Activated T-helper 17 cell treated with anti-CD3 and anti-CD28 coated beads, Interleukin-2, amount 50 U/mL, for 72 hours (primary cell): ENCODE measurements at regions not wholly inside any gene's neighbourhood (a gene's known extent, or its start where the extent isn't known, plus 50 kb on each side); places are given as distances from the start of the nearest gene placed in this dataset.

Source experiments
- ATAC-seq: fragments of 150-1000 bp; cut with Tn5 transposase; replicated peaks from 2 replicates; pipeline ENCODE4 v1.10.0; 2021; ENCODE audit warnings: mild to moderate bottlenecking, moderate library complexity
- H3K27ac Mint-ChIP-seq: one replicate; pipeline ENCODE4 v1.8.0; 2022; ENCODE audit warnings: mixed read lengths
- H3K27me3 Mint-ChIP-seq: one replicate; pipeline ENCODE4 v1.8.0; 2022; ENCODE audit warnings: mixed read lengths
- H3K36me3 Mint-ChIP-seq: one replicate; pipeline ENCODE4 v1.8.0; 2022; ENCODE audit warnings: low read depth, mild to moderate bottlenecking, mixed read lengths
- H3K4me1 Mint-ChIP-seq: one replicate; pipeline ENCODE4 v1.8.0; 2022; ENCODE audit warnings: mixed read lengths
- H3K4me3 Mint-ChIP-seq: one replicate; pipeline ENCODE4 v1.8.0; 2022; ENCODE audit warnings: mild to moderate bottlenecking, mixed read lengths
- H3K9me3 Mint-ChIP-seq: one replicate; pipeline ENCODE4 v1.8.0; 2022; ENCODE audit warnings: mixed read lengths

GRCh38 chr7:9939176-9939575, 1034.5 kb upstream of the PHF14 start:
- Mint-ChIP-seq H3K9me3 (no peaks in the 10 kb centered on the region), H3K4me3 (no peak overlapping the region), H3K36me3 (no peaks in the 10 kb centered on the region), H3K27ac (no peak overlapping the region), H3K27me3 (no peaks in the 10 kb centered on the region), H3K4me1 (no peaks in the 10 kb centered on the region)
- ATAC-seq, result no peak

- H3K27ac Mint-ChIP-seq, result no peak overlapping the region
- no peaks in the 10 kb centered on the region for H3K27me3 Mint-ChIP-seq
- no peaks in the 10 kb centered on the region for H3K36me3 Mint-ChIP-seq
- H3K4me1 Mint-ChIP-seq, result no peaks in the 10 kb centered on the region
- peaks cover 14% of the 10 kb centered on the region for H3K9me3 Mint-ChIP-seq
- ATAC-seq, result no peak
- H3K4me3 Mint-ChIP-seq, result no peak overlapping the region
These were observed 1028.5 kb upstream of the PHF14 start for GRCh38 chr7:9945131-9945530.

GRCh38 chr7:9945857-9946256, 1027.8 kb upstream of the PHF14 start:
- H3K27ac Mint-ChIP-seq, result no peak overlapping the region
- H3K36me3 Mint-ChIP-seq, result no peaks in the 10 kb centered on the region
- peaks cover 14% of the 10 kb centered on the region for H3K9me3 Mint-ChIP-seq
- no peaks in the 10 kb centered on the region for H3K27me3 Mint-ChIP-seq
- no peaks in the 10 kb centered on the region for H3K4me1 Mint-ChIP-seq
- no peak overlapping the region for H3K4me3 Mint-ChIP-seq
- no peak for ATAC-seq

- Mint-ChIP-seq H3K27me3 (no peaks in the 10 kb centered on the region), H3K9me3 (peaks cover 7% of the 10 kb centered on the region), H3K27ac (no peak overlapping the region), H3K36me3 (no peaks in the 10 kb centered on the region), H3K4me1 (no peaks in the 10 kb centered on the region), H3K4me3 (no peak overlapping the region)
- no peak for ATAC-seq
These were observed 1018.5 kb upstream of the PHF14 start for GRCh38 chr7:9955138-9955537.

GRCh38 chr7:9958486-9958885, 1015.2 kb upstream of the PHF14 start:
- H3K36me3 Mint-ChIP-seq, result no peaks in the 10 kb centered on the region
- no peaks in the 10 kb centered on the region for H3K4me1 Mint-ChIP-seq
- no peaks in the 10 kb centered on the region for H3K27me3 Mint-ChIP-seq
- no peak overlapping the region for H3K27ac Mint-ChIP-seq
- ATAC-seq, result no peak
- H3K9me3 Mint-ChIP-seq, result peaks cover 12% of the 10 kb centered on the region
- H3K4me3 Mint-ChIP-seq, result no peak overlapping the region

- no peaks in the 10 kb centered on the region for H3K36me3 Mint-ChIP-seq
- peaks cover 12% of the 10 kb centered on the region for H3K9me3 Mint-ChIP-seq
- H3K27me3 Mint-ChIP-seq, result no peaks in the 10 kb centered on the region
- ATAC-seq, result no peak
- H3K4me3 Mint-ChIP-seq, result no peak overlapping the region
- no peaks in the 10 kb centered on the region for H3K4me1 Mint-ChIP-seq
- no peak overlapping the region for H3K27ac Mint-ChIP-seq
These were observed 1013.2 kb upstream of the PHF14 start for GRCh38 chr7:9960460-9960859.

- Mint-ChIP-seq H3K9me3 (peaks cover 10% of the 10 kb centered on the region), H3K27ac (no peak overlapping the region), H3K4me1 (no peaks in the 10 kb centered on the region), H3K36me3 (no peaks in the 10 kb centered on the region), H3K27me3 (no peaks in the 10 kb centered on the region), H3K4me3 (no peak overlapping the region)
- no peak for ATAC-seq
These were observed 1012.3 kb upstream of the PHF14 start for GRCh38 chr7:9961161-9961922.

- Mint-ChIP-seq H3K27me3 (no peaks in the 10 kb centered on the region), H3K4me3 (no peak overlapping the region), H3K9me3 (peaks cover 11% of the 10 kb centered on the region), H3K4me1 (no peaks in the 10 kb centered on the region), H3K27ac (no peak overlapping the region), H3K36me3 (no peaks in the 10 kb centered on the region)
- no peak for ATAC-seq
These were observed 1010.9 kb upstream of the PHF14 start for GRCh38 chr7:9962742-9963141.

GRCh38 chr7:9978106-9979064, 995.3 kb upstream of the PHF14 start:
- Mint-ChIP-seq H3K27me3 (no peaks in the 10 kb centered on the region), H3K4me3 (no peak overlapping the region), H3K36me3 (no peaks in the 10 kb centered on the region), H3K9me3 (no peaks in the 10 kb centered on the region), H3K4me1 (no peaks in the 10 kb centered on the region), H3K27ac (no peak overlapping the region)
- ATAC-seq, result no peak

- no peaks in the 10 kb centered on the region for H3K4me1 Mint-ChIP-seq
- no peaks in the 10 kb centered on the region for H3K36me3 Mint-ChIP-seq
- H3K4me3 Mint-ChIP-seq, result no peak overlapping the region
- ATAC-seq, result no peak
- peaks cover 4% of the 10 kb centered on the region for H3K9me3 Mint-ChIP-seq
- no peak overlapping the region for H3K27ac Mint-ChIP-seq
- no peaks in the 10 kb centered on the region for H3K27me3 Mint-ChIP-seq
These were observed 991.8 kb upstream of the PHF14 start for GRCh38 chr7:9981742-9982349.

- no peak for ATAC-seq
- Mint-ChIP-seq H3K9me3 (peaks cover 7% of the 10 kb centered on the region), H3K4me3 (no peak overlapping the region), H3K36me3 (no peaks in the 10 kb centered on the region), H3K4me1 (no peaks in the 10 kb centered on the region), H3K27me3 (no peaks in the 10 kb centered on the region), H3K27ac (no peak overlapping the region)
These were observed 990.6 kb upstream of the PHF14 start for GRCh38 chr7:9983048-9983447.

- Mint-ChIP-seq H3K9me3 (peaks cover 5% of the 10 kb centered on the region), H3K27me3 (no peaks in the 10 kb centered on the region), H3K4me3 (no peak overlapping the region), H3K36me3 (no peaks in the 10 kb centered on the region), H3K27ac (no peak overlapping the region), H3K4me1 (no peaks in the 10 kb centered on the region)
- no peak for ATAC-seq
These were observed 958.0 kb upstream of the PHF14 start for GRCh38 chr7:10015687-10016086.

GRCh38 chr7:10022480-10022879, 951.2 kb upstream of the PHF14 start:
- H3K9me3 Mint-ChIP-seq, result peaks cover 4% of the 10 kb centered on the region
- no peak overlapping the region for H3K4me3 Mint-ChIP-seq
- H3K36me3 Mint-ChIP-seq, result no peaks in the 10 kb centered on the region
- H3K4me1 Mint-ChIP-seq, result no peaks in the 10 kb centered on the region
- H3K27ac Mint-ChIP-seq, result no peak overlapping the region
- no peak for ATAC-seq
- H3K27me3 Mint-ChIP-seq, result no peaks in the 10 kb centered on the region

- Mint-ChIP-seq H3K4me1 (no peaks in the 10 kb centered on the region), H3K4me3 (no peak overlapping the region), H3K9me3 (peaks cover 4% of the 10 kb centered on the region), H3K36me3 (no peaks in the 10 kb centered on the region), H3K27ac (no peak overlapping the region), H3K27me3 (no peaks in the 10 kb centered on the region)
- no peak for ATAC-seq
These were observed 950.7 kb upstream of the PHF14 start for GRCh38 chr7:10022957-10023356.
